HFFc6 (cell line): ENCODE measurements at regions not wholly inside any gene's neighbourhood (a gene's known extent, or its start where the extent isn't known, plus 50 kb on each side); places are given as distances from the start of the nearest gene placed in this dataset.
"Not testable (repeated sequence)": the region's sequence is repeated elsewhere in the genome, so short reads cannot be mapped to it uniquely, and the experiment has no call there.

Source experiments
- DNase-seq: peaks from one replicate; pipeline ENCODE4 v3.0.0-alpha.2; 2018
- H3K27ac Mint-ChIP-seq: 2 replicates; pipeline ENCODE4 v1.8.0; 2020; ENCODE audit warnings: mild to moderate bottlenecking, mixed read lengths
- H3K27me3 Mint-ChIP-seq: 2 replicates; pipeline ENCODE4 v1.8.0; 2021; ENCODE audit warnings: mild to moderate bottlenecking, moderate library complexity, mixed read lengths; ENCODE audit not compliant: insufficient read depth
- H3K36me3 Mint-ChIP-seq: 2 replicates; pipeline ENCODE4 v1.8.0; 2021; ENCODE audit warnings: low read depth, mixed read lengths
- H3K4me1 Mint-ChIP-seq: 2 replicates; pipeline ENCODE4 v1.8.0; 2020; ENCODE audit warnings: low read depth, mixed read lengths
- H3K4me3 Mint-ChIP-seq: 2 replicates; pipeline ENCODE4 v1.8.0; 2020; ENCODE audit warnings: mild to moderate bottlenecking, moderate library complexity, mixed read lengths
- H3K9me3 Mint-ChIP-seq: 2 replicates; pipeline ENCODE4 v1.8.0; 2020; ENCODE audit warnings: mild to moderate bottlenecking, mixed read lengths
- CTCF ChIP-seq: fragments of 200-600 bp; sonication (generic); IDR thresholded peaks from 2 replicates; pipeline ENCODE4 v1.5.0; 2021; ENCODE audit warnings: antibody characterized with exemption, mild to moderate bottlenecking

DNA sequence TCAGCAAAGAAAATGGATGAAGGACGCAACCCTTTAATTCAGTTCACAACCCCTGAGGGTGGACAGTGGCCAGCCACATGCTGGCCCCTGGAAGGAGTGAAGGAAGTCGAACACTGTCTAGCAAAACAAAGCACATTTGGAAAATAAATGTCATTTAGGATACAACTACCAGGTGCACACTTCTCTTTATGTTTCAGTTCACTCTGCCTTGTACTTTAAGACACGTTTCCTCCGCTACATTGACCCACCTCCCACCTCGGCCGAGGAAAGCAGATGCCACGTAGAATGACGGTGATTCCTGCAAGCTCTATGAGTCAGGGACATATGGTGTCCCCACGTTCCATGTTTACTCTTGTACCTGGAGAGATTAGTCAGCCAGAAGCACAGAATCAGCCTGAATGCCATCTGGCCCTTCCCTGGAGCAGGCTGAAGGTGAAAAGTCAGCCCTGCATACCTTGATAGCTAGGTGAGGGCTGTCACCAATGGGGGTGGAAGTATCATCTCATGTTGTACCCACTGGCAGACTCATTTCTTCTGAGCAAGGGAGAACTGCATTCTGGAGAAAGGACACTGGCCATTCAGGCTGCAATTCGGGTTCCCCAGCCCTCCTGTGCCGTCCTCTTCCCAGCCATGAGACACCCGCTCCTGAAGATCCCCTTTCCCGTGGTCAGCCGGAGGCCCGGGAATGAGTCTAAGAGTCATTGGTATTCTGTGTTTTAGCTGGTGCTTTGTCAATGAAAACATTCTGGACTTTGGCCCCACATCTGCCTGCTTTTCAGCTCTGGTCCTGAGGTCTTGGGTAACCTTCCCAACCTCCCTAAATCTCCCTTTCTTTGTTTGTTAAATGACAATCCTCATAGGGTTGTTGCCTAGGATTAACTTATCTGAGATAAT, 60.6 kb downstream of the FOXA2 start:
- no peak for TF ChIP-seq CTCF
- Mint-ChIP-seq H3K4me1 (no peaks in the 10 kb centered on the region), H3K27me3 (no peaks in the 10 kb centered on the region)

GRCh38 chr20:22523128-22523498, 61.3 kb downstream of the FOXA2 start:
- 0 out of 2 replicates have a peak, but pooled peaks cover 5% of the 10 kb centered on the region for H3K36me3 Mint-ChIP-seq
- no peaks in the 10 kb centered on the region for H3K27me3 Mint-ChIP-seq
- no peak overlapping the region for H3K4me3 Mint-ChIP-seq

More for the DNA sequence above, 60.6 kb downstream of the FOXA2 start:
- H3K9me3 Mint-ChIP-seq = peaks cover 61% of the 10 kb centered on the region
- DNase-seq = no peak
- no peak overlapping the region for H3K4me3 Mint-ChIP-seq
- no peaks in the 10 kb centered on the region for H3K36me3 Mint-ChIP-seq
- no peak overlapping the region for H3K27ac Mint-ChIP-seq

DNA sequence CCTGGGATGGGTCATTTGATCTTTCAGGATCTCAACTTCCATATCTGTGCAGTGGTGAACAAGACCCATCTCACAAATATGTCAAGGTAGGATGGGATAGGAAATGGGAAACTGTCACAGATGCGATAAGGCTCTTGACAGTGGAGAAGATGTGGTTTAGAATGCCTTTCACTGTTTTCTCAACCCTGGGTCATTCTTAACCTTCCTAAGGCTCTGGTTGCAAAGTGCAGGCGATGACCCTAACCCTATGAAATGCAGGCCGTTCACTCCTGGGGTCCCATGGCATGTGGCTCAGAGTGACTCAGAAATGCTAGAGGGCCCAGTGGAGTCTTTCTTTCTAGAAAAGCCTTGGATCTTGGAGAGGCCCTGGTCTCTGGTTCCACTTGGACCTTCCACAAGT, 61.7 kb downstream of the FOXA2 start:
- Mint-ChIP-seq H3K27ac (no peak overlapping the region), H3K27me3 (no peaks in the 10 kb centered on the region), H3K4me1 (no peaks in the 10 kb centered on the region), H3K4me3 (no peak overlapping the region), H3K36me3 (0 out of 2 replicates have a peak, but pooled peaks cover 5% of the 10 kb centered on the region), H3K9me3 (peaks cover 64% of the 10 kb centered on the region)
- DNase-seq = no peak
- TF ChIP-seq CTCF = no peak

More at GRCh38 chr20:22523128-22523498, 61.3 kb downstream of the FOXA2 start:
- no peak for TF ChIP-seq CTCF
- Mint-ChIP-seq H3K9me3 (peaks cover 64% of the 10 kb centered on the region), H3K27ac (no peak overlapping the region), H3K4me1 (no peaks in the 10 kb centered on the region)
- no peak for DNase-seq

GRCh38 chr20:22521940-22522339, 62.4 kb downstream of the FOXA2 start:
- H3K4me1 Mint-ChIP-seq, H3K27ac Mint-ChIP-seq, H3K36me3 Mint-ChIP-seq, DNase-seq, H3K4me3 Mint-ChIP-seq, H3K27me3 Mint-ChIP-seq: not testable (repeated sequence)
- H3K9me3 Mint-ChIP-seq = peaks cover 66% of the 10 kb centered on the region

DNA sequence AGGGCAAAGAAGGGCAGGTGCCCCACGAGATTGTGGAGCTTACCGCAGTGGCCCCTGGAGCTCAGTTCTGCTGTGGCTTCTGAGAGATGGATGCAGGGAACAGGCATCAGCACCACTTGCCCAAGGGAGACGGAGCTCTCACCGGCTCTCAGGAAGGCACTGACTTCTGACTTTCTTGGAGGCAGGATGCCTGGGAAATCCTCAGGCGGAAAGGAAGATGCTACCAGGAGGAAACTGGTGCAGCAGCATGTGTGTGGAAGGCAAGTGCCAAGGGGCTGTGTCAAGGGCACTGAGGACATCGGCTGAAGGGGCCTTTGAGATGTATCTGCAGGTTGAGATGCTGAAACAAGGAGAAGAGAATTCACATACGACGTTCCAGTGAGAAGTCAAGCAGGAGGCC, 64.0 kb downstream of the FOXA2 start:
- Mint-ChIP-seq H3K9me3 (peaks cover 61% of the 10 kb centered on the region), H3K4me3 (no peak overlapping the region), H3K27ac (no peak overlapping the region), H3K4me1 (no peaks in the 10 kb centered on the region), H3K36me3 (0 out of 2 replicates have a peak, but pooled peaks cover 5% of the 10 kb centered on the region), H3K27me3 (no peaks in the 10 kb centered on the region)
- DNase-seq = no peak
- no peak for TF ChIP-seq CTCF

DNA sequence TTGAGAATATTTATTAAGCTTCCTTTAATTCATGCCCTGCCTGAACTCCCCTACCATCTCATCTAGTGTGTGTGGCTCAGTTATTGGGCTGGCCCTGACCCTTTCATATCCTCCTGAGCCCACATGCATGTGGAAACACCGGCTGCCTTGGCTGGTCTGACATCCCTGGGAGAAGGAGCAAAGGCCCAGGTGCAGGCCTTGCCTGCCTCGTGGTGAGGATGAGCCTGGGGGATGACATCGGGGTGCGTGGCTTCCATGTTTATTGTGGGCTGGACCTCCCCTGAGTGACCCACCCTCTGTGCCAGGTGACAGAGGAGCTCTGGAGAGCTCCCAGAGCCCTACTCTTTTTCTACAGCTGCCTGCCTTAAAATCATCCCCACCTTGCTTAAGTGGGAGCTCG, 69.1 kb downstream of the FOXA2 start:
- no peak for DNase-seq
- no peaks in the 10 kb centered on the region; the same call in 1 of the 2 replicates for H3K27me3 Mint-ChIP-seq
- no peak for TF ChIP-seq CTCF
- H3K36me3 Mint-ChIP-seq = 0 out of 2 replicates have a peak, but pooled peaks cover 5% of the 10 kb centered on the region
- peaks cover 47% of the 10 kb centered on the region for H3K9me3 Mint-ChIP-seq
- H3K27ac Mint-ChIP-seq = no peak overlapping the region
- H3K4me1 Mint-ChIP-seq = no peaks in the 10 kb centered on the region
- H3K4me3 Mint-ChIP-seq = no peak overlapping the region
